ENCODE measurements at regions not wholly inside any gene's neighbourhood (a gene's known extent, or its start where the extent isn't known, plus 50 kb on each side); places are given as distances from the start of the nearest gene placed in this dataset.
A peak's percentile ranks its signal among the peaks of the same experiment; 100 is the strongest.

GRCh38 chr2:180655842-180656454, 324.5 kb upstream of the UBE2E3 start:
- H2AK5ac ChIP-seq (ENCODE audit: low read depth, low read length), result no peak overlapping the region
- H3K36me3 ChIP-seq (ENCODE audit: control insufficient read depth, insufficient read depth, low read length), result no peaks in the 10 kb centered on the region
- no peak overlapping the region for H3K56ac ChIP-seq (ENCODE audit: extremely low read depth, insufficient read depth, low read length)
- ChIA-PET CTCF (interaction anchor here (0.7 to 1.7 kb wide), 2 partner anchors 9 to 156 kb away, joined by 3 to 5 read pairs; no protein-coding TSS in a partner anchor), POLR2A (ENCODE audit: unreplicated experiment) (no interaction called here)
- H3K27me3 ChIP-seq (ENCODE audit: control insufficient read depth, insufficient read depth, low read length), result no peaks in the 10 kb centered on the region
- no peak overlapping the region for H3K4ac ChIP-seq (ENCODE audit: low read depth, low read length)
- H3K4me1 ChIP-seq (ENCODE audit: control insufficient read depth, insufficient read depth, low read length), result peaks cover 5% of the 10 kb centered on the region; the same call in 1 of the 2 replicates
- no peak overlapping the region for H2AK9ac ChIP-seq (replicated peaks; ENCODE audit: low read depth, low read length, poor library complexity)
- ATAC-seq (ENCODE audit: low read depth) (no peak), DNase-seq (no peak)
- H3K4me3 ChIP-seq (ENCODE audit: insufficient read depth, low read depth, low read length), result no peak overlapping the region
- in situ Hi-C loops (cut with MboI; ENCODE audit: low sequenced_read_pairs), result no loop called here
- H4K8ac ChIP-seq (ENCODE audit: low read depth in 2 of 2, low read length in 2 of 2), result no peak overlapping the region; a peak in 1 of 4 replicates
- no peak overlapping the region; the same call in 1 of the 2 replicates for H3K14ac ChIP-seq (replicated peaks; ENCODE audit: low read depth, low read length)
- no peak overlapping the region for H2BK5ac ChIP-seq (ENCODE audit: low read depth, low read length, poor library complexity, severe bottlenecking)
- no peak overlapping the region for H2BK15ac ChIP-seq (ENCODE audit: low read depth, low read length)
- no peak overlapping the region for H2AFZ ChIP-seq (replicated peaks; ENCODE audit: low read length, poor library complexity)
- no peak overlapping the region for H2BK120ac ChIP-seq (ENCODE audit: low read depth, low read length)
- no peak overlapping the region for H3K9ac ChIP-seq (ENCODE audit: low read depth, low read length)
- no TSS peak for BruUV-seq (replicated peaks)
- no peaks in the 10 kb centered on the region for H3K9me3 ChIP-seq (ENCODE audit: control insufficient read depth, insufficient read depth, low read length)
- dilution Hi-C loops (cut with HindIII; ENCODE audit: low sequenced_read_pairs, unreplicated experiment), result no loop called here
- no peak overlapping the region for H3K27ac ChIP-seq (ENCODE audit: insufficient read depth, low read length)
- no peaks in the 10 kb centered on the region for H4K20me1 ChIP-seq (ENCODE audit: insufficient read depth, low read length)
- TF ChIP-seq RAD21 (IDR thresholded peaks at IDR 0.05; ENCODE audit: low read length) (no peak), CTCF (conservative IDR thresholded peaks at IDR 0.05; ENCODE audit: low read depth, low read length) (peak; percentile 5; the same call in 1 of the 2 replicates), MXI1 (IDR thresholded peaks at IDR 0.05; ENCODE audit: borderline replicate concordance, low read depth, low read length) (no peak)
- H2BK20ac ChIP-seq (ENCODE audit: low read depth, low read length), result peak overlapping the region; percentile 10; the same call in 1 of the 2 replicates
- H3K79me1 ChIP-seq (ENCODE audit: low read depth in 1 of 2, low read length in 2 of 2), result no peaks in the 10 kb centered on the region
- H3K23ac ChIP-seq (ENCODE audit: low read depth, low read length), result no peak overlapping the region
- no peaks in the 10 kb centered on the region; the same call in 1 of the 2 replicates for H3K9me1 ChIP-seq (ENCODE audit: insufficient read depth, low read length)
- H4K91ac ChIP-seq (ENCODE audit: insufficient read depth, low read depth, low read length), result no peak overlapping the region
- no CpG with 5 or more reads among the region's 1 CpG for WGBS, 2 experiments (ENCODE audit: extremely low coverage in 2 of 2, insufficient read length in 1 of 2)
- intact Hi-C loops (cut with micrococcal nuclease), result no loop called here
- no peak overlapping the region; the same call in 1 of the 2 replicates for H3K18ac ChIP-seq (ENCODE audit: low read depth, low read length)
- H4K5ac ChIP-seq (ENCODE audit: low read depth, low read length), result no peak overlapping the region
- no peak overlapping the region for H3K4me2 ChIP-seq (ENCODE audit: low read depth, low read length)
